HG03432 (cell line): ENCODE measurements at regions not wholly inside any gene's neighbourhood (a gene's known extent, or its start where the extent isn't known, plus 50 kb on each side); places are given as distances from the start of the nearest gene placed in this dataset.
"Not testable (repeated sequence)": the region's sequence is repeated elsewhere in the genome, so short reads cannot be mapped to it uniquely, and the experiment has no call there.

ENCODE experiments used
- ATAC-seq: cut with Tn5 transposase; IDR thresholded peaks from one replicate; pipeline ENCODE4 v1.9.1; 2021; ENCODE audit warnings: mild to moderate bottlenecking, moderate library complexity; ENCODE audit not compliant: unreplicated experiment

- no peak for ATAC-seq
These were observed 86.3 kb downstream of the NUS1 start for GRCh38 chr6:117761610-117762009.

- ATAC-seq: peak; percentile 96
These were observed 96.1 kb downstream of the NUS1 start for GRCh38 chr6:117771403-117771802.

- peak; percentile 40 for ATAC-seq
These were observed 101.2 kb downstream of the NUS1 start for GRCh38 chr6:117776441-117776840.

GRCh38 chr6:117781550-117781949 is 106.3 kb downstream of the NUS1 start:
- no peak for ATAC-seq

GRCh38 chr6:117783279-117783678 is 108.0 kb downstream of the NUS1 start:
- no peak for ATAC-seq

GRCh38 chr6:117791012-117791411 is 115.7 kb downstream of the NUS1 start:
- no peak for ATAC-seq

- ATAC-seq: no peak
These were observed 111.8 kb upstream of the SLC35F1 start for GRCh38 chr6:117795234-117795633.

- ATAC-seq: not testable (repeated sequence)
These were observed 108.2 kb upstream of the SLC35F1 start for GRCh38 chr6:117798819-117799218.

- no peak for ATAC-seq
These were observed 96.8 kb upstream of the SLC35F1 start for GRCh38 chr6:117810269-117810668.

- no peak for ATAC-seq
These were observed 89.6 kb upstream of the SLC35F1 start for GRCh38 chr6:117817499-117817898.

GRCh38 chr6:117817992-117818391 is 89.1 kb upstream of the SLC35F1 start:
- ATAC-seq: no peak

- ATAC-seq: no peak
These were observed 88.6 kb upstream of the SLC35F1 start for GRCh38 chr6:117818449-117818848.

GRCh38 chr6:117829594-117830319 is 77.3 kb upstream of the SLC35F1 start:
- ATAC-seq: peak; percentile 68

GRCh38 chr6:117837261-117837660 is 69.8 kb upstream of the SLC35F1 start:
- no peak for ATAC-seq

- ATAC-seq: no peak
These were observed 66.5 kb upstream of the SLC35F1 start for GRCh38 chr6:117840541-117840983.

GRCh38 chr6:117847912-117848311 is 59.2 kb upstream of the SLC35F1 start:
- ATAC-seq: no peak

GRCh38 chr6:117849087-117849486 is 58.0 kb upstream of the SLC35F1 start:
- ATAC-seq: no peak
